BJ (cell line): ENCODE measurements at regions not wholly inside any gene's neighbourhood (a gene's known extent, or its start where the extent isn't known, plus 50 kb on each side); places are given as distances from the start of the nearest gene placed in this dataset.

ENCODE experiments used
- CTCF ChIA-PET: fragments of 350-600 bp; formaldehyde crosslinking; extraction: SDS; loops from one replicate; lab custom pipeline; 2021; ENCODE audit warnings: antibody characterized with exemption, inconsistent platforms; lab: Yijun Ruan, JAX
- POLR2A ChIA-PET: fragments of 300-600 bp; sonication (Branson Sonifier 250); formaldehyde crosslinking; extraction: SDS; loops from one replicate; lab custom pipeline; 2021; ENCODE audit warnings: antibody characterized with exemption; lab: Charles Lee
- DNase-seq: peaks from one replicate; pipeline ENCODE4 v3.0.0-alpha.2; 2011; ENCODE audit warnings: low read depth
- H3K27me3 ChIP-seq: 2 replicates; pipeline ENCODE4 v1.6.0; 2011; ENCODE audit warnings: low read length; ENCODE audit not compliant: control insufficient read depth, insufficient read depth
- H3K36me3 ChIP-seq: 2 replicates; pipeline ENCODE4 v1.5.1; 2011; ENCODE audit warnings: low read length; ENCODE audit not compliant: control insufficient read depth, insufficient read depth
- H3K4me3 ChIP-seq: 2 replicates; pipeline ENCODE4 v1.5.1; 2011; ENCODE audit warnings: low read depth, mild to moderate bottlenecking, control low read depth, low read length
- TF ChIP-seq, protein P1 (sequence below): IDR thresholded peaks from 2 replicates; pipeline ENCODE4 v1.5.1; 2011; ENCODE audit warnings: low read depth, mild to moderate bottlenecking, control low read depth, inconsistent platforms, low read length, moderate library complexity; ENCODE audit not compliant: insufficient read depth

DNA sequence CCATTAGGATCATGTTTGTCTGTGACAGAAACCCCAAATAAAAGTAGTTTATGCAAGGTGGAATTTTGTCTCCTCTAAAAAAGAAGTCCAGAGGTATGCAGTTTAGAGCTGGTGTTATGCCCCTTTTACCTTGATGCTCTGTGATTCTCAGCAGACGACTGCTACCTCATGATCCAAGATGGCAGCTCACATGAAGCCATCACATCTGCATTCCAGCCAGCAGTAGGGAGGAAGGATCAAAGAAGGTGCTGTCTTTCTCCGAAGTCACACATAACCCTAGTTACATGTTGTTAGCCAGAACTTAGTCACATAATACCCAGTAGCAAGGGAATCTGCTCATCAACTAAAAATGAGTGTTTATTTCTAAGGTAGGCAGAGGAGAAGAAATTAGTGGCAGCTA lies 135.7 kb upstream of the HS3ST2 start:
- Histone ChIP-seq H3K27me3 (peaks cover 8% of the 10 kb centered on the region), H3K36me3 (no peaks in the 10 kb centered on the region), H3K4me3 (no peak overlapping the region)
- POLR2A ChIA-PET = no interaction called here
- no peak for DNase-seq
- TF ChIP-seq, protein P1, sequence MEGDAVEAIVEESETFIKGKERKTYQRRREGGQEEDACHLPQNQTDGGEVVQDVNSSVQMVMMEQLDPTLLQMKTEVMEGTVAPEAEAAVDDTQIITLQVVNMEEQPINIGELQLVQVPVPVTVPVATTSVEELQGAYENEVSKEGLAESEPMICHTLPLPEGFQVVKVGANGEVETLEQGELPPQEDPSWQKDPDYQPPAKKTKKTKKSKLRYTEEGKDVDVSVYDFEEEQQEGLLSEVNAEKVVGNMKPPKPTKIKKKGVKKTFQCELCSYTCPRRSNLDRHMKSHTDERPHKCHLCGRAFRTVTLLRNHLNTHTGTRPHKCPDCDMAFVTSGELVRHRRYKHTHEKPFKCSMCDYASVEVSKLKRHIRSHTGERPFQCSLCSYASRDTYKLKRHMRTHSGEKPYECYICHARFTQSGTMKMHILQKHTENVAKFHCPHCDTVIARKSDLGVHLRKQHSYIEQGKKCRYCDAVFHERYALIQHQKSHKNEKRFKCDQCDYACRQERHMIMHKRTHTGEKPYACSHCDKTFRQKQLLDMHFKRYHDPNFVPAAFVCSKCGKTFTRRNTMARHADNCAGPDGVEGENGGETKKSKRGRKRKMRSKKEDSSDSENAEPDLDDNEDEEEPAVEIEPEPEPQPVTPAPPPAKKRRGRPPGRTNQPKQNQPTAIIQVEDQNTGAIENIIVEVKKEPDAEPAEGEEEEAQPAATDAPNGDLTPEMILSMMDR = no peak
- CTCF ChIA-PET = interaction anchor here (0.5 to 1.0 kb wide), 3 partner anchors 47 to 1490 kb away, joined by 3 read pairs; no protein-coding TSS in a partner anchor

DNA sequence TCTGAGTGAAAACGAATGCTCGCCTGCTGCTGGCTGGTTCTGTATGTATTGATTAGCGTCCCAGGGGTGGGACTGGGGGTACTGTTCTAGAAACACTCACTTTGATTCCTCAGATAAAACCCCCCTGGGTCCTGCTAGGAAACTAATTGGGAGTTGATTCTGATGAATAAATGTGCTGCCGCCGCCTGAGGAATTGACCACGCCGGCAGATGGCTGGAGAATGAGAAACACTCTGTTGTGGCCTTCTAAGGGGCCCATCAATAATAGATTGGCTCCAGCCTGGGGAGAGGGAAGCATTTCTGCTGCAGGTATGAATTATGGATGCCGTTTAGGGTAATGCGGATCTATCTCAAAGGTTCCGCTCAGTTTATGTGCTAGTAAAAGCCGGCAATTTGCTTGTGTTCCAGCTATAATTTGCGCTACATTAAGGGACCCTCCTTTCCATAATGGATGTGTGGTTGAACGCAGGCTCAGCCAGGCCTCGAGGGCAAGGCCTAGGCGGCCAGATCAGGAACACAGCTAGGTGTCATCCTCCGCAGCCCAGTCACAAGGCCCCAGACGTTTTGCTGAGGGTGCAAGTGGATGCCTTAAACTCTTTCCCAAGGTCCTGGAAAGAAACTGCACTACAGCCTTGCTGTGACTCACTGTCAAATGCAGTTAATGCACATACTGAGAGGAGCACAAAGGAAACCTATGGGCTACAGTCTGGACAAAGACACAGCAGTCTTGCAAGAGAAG lies 132.2 kb upstream of the HS3ST2 start:
- ChIA-PET POLR2A (no interaction called here), CTCF (interaction anchor here (1.2 to 1.4 kb wide), 3 partner anchors 41 to 1551 kb away, joined by 3 read pairs; no protein-coding TSS in a partner anchor)
- H3K36me3 ChIP-seq = no peaks in the 10 kb centered on the region
- no peak for DNase-seq
- TF ChIP-seq, protein P1 = no peak
- peaks cover 9% of the 10 kb centered on the region for H3K27me3 ChIP-seq
- H3K4me3 ChIP-seq = no peak overlapping the region

GRCh38 chr16:22683258-22683657 lies 130.7 kb upstream of the HS3ST2 start:
- ChIA-PET CTCF (interaction anchor here (0.9 to 1.7 kb wide), 8 partner anchors 10 to 1495 kb away, joined by 3 to 6 read pairs (median 4); no protein-coding TSS in a partner anchor), POLR2A (no interaction called here)
- TF ChIP-seq, protein P1 = no peak
- Histone ChIP-seq H3K36me3 (no peaks in the 10 kb centered on the region), H3K27me3 (peaks cover 9% of the 10 kb centered on the region), H3K4me3 (no peak overlapping the region)
- no peak for DNase-seq

GRCh38 chr16:22683730-22684573 lies 130.0 kb upstream of the HS3ST2 start:
- DNase-seq = no peak
- H3K4me3 ChIP-seq = no peak overlapping the region
- H3K27me3 ChIP-seq = peaks cover 9% of the 10 kb centered on the region
- TF ChIP-seq, protein P1 = no peak
- H3K36me3 ChIP-seq = no peaks in the 10 kb centered on the region
- POLR2A ChIA-PET = no interaction called here
- CTCF ChIA-PET = interaction anchor here (0.9 to 1.7 kb wide), 8 partner anchors 9 to 1495 kb away, joined by 3 to 6 read pairs (median 4); no protein-coding TSS in a partner anchor
